Stomach (tissue), 8 donors: ENCODE measurements at regions not wholly inside any gene's neighbourhood (a gene's known extent, or its start where the extent isn't known, plus 50 kb on each side); places are given as distances from the start of the nearest gene placed in this dataset.

Experiments used
- DNase-seq, 2 donors: peaks; one replicate each; pipeline versions ENCODE4 v3.0.0 to v3.0.0-alpha.2; 2013 to 2019
- H3K27ac ChIP-seq, 5 donors: fragments of 200-600 bp in 4 of 5; sonication (generic) in 4 of 5; one replicate each; pipeline ENCODE4 v1.5.1; 2013 to 2019; ENCODE audit warnings: mild to moderate bottlenecking in 1 of 5, moderate library complexity in 1 of 5
- H3K27me3 ChIP-seq, 3 donors: fragments of 200-600 bp; sonication (generic); one replicate each; pipeline ENCODE4 v1.5.1; 2017 to 2019; ENCODE audit warnings: mixed run types in 1 of 3
- H3K36me3 ChIP-seq, 4 donors: fragments of 200-600 bp; sonication (generic); 1 replicate in 3 of 4; 2 replicates in 1 of 4; pipeline ENCODE4 v1.5.1; 2016 to 2019
- H3K4me1 ChIP-seq, 4 donors: fragments of 200-600 bp; sonication (generic); one replicate each; pipeline ENCODE4 v1.5.1; 2016 to 2019
- H3K4me3 ChIP-seq, 4 donors: fragments of 200-600 bp; sonication (generic) in 3 of 4; one replicate each; pipeline ENCODE4 v1.5.1; 2016 to 2019; ENCODE audit warnings: mild to moderate bottlenecking in 1 of 4
- H3K9me3 ChIP-seq, 4 donors: fragments of 200-600 bp; sonication (generic); one replicate each; pipeline ENCODE4 v1.5.1; 2016 to 2019
- CTCF ChIP-seq, 7 experiments: fragments of 450-650 bp in 4 of 7; fragments of 200-600 bp in 3 of 7; sonication (generic) in 3 of 7; IDR thresholded peaks; one replicate each; pipeline ENCODE4 v1.5.1; 2016 to 2019; ENCODE audit warnings: antibody characterized with exemption in 7 of 7, control low read depth in 2 of 7, mild to moderate bottlenecking in 1 of 7
- EP300 ChIP-seq: sonication (generic); formaldehyde crosslinking; IDR thresholded peaks from one replicate; pipeline ENCODE4 v1.6.1; 2017; ENCODE audit warnings: antibody characterized with exemption
- POLR2A ChIP-seq, 4 donors: fragments of 450-650 bp; IDR thresholded peaks; one replicate each; pipeline ENCODE4 v1.6.1; 2016; ENCODE audit warnings: antibody characterized with exemption in 4 of 4, control low read depth in 2 of 4, mild to moderate bottlenecking in 1 of 4, moderate library complexity in 1 of 4
- POLR2AphosphoS5 ChIP-seq, 3 donors: sonication (generic); formaldehyde crosslinking; IDR thresholded peaks; one replicate each; pipeline ENCODE4 v1.6.1; 2016; ENCODE audit warnings: antibody characterized with exemption in 3 of 3
- WGBS, 5 donors: extraction: QIAGEN DNeasy Blood & Tissue Kit in 3 of 5; methylation state at CpG; one replicate each; pipeline versions ENCODE4 v1.1.5 to v1.1.7; 2013 to 2018; 5-methylcytosine and 5-hydroxymethylcytosine counted together
- intact Hi-C: fragments of 100-400 bp; cut with DNase I; formaldehyde crosslinking; loops from one replicate; pipeline ENCODE4 v1.15.1; 2023; ENCODE audit warnings: low total_unique reads
- donor health status: healthy with polysubstance abuse.
- donor health status: Bipolar disorder and iron deficiency.
- donor health status: healthy.

DNA sequence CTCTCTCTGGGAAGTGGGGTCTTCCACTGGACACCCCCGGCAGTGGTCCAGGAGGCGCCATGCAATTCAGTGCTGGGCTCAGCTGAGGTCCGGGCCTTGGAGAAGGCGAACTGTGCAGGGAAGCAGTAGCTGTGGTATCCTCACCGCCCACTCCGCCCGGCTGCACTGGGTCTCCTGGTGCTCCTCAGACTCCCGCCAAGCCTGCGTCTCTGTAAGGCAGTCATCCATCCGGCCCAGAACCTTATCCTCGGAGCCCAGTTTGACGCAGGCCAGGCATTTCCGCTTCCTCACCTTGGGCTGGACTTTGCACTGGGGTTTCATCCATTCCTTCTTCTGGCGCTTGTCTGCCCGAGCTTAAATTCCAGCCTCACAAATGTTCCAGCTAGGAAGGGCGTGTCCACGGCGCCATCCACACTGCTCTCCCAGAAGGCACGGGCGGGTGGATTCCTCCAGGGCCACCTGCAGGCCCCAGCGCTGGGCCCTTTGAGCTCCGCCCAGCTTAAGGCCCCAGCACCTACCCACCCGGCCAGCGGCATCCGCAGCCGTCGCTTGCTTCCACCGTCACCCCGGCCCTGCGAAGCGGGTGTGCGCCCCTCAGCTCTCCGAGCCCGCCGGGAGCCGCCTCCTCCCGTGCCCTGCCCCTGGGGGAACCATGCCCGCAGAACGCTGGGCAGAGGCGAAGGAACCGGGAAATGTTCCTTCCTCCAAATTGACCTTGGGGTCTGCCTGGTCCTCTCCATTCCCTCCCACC lies 1884.8 kb downstream of the TP53TG3F start:
- DNase-seq: no peak
- 68 to 77% (median 73%) methylated on average over 37 to 41 of the region's 41 CpGs for WGBS, 5 donors
- intact Hi-C loops: no loop called here
- Histone ChIP-seq H3K4me1 (no peaks in the 10 kb centered on the region), H3K27ac (no peak overlapping the region), H3K27me3 (no peaks in the 10 kb centered on the region), H3K36me3 (no peaks in the 10 kb centered on the region), H3K9me3 (peaks cover 6 to 55% (median 24%) of the 10 kb centered on the region in 4 donors), H3K4me3 (no peak overlapping the region)
- TF ChIP-seq POLR2A (IDR thresholded peaks at IDR 0.05) (no peak), POLR2AphosphoS5 (IDR thresholded peaks at IDR 0.05) (no peak), CTCF (IDR thresholded peaks at IDR 0.05) (no peak), EP300 (no peak)

DNA sequence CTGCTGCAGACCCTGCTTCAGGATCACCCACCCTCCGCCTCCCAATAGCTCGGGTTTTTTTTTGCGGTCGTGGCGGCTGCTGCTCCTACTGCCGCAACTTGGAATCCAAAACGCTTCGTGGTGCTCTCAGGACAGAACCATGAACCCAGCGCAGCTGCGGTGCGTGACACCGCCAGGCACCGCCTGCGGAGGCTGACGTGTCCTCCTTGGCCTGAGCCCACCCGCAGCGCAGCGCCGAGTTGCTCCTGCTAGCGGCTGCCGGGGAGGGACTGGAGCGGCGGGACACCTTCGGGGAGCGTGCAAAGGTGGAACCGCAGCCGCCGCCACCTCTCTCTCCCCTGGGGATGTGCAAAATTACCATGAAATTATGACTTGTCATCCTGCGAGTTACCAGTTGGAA lies 1893.0 kb downstream of the TP53TG3F start:
- Histone ChIP-seq H3K27ac (no peak overlapping the region), H3K4me3 (no peak overlapping the region), H3K4me1 (no peaks in the 10 kb centered on the region), H3K9me3 (peaks cover 0 to 32% (median 11%) of the 10 kb centered on the region in 4 donors), H3K27me3 (no peaks in the 10 kb centered on the region), H3K36me3 (no peaks in the 10 kb centered on the region)
- TF ChIP-seq POLR2AphosphoS5 (IDR thresholded peaks at IDR 0.05): no peak
- no peak for TF ChIP-seq CTCF (IDR thresholded peaks at IDR 0.05)
- TF ChIP-seq POLR2A (IDR thresholded peaks at IDR 0.05): no peak
- TF ChIP-seq EP300: no peak
- WGBS, 5 donors: 46 to 67% (median 54%) methylated on average over 7 to 29 of the region's 29 CpGs
- no peak for DNase-seq
- intact Hi-C loops: no loop called here

DNA sequence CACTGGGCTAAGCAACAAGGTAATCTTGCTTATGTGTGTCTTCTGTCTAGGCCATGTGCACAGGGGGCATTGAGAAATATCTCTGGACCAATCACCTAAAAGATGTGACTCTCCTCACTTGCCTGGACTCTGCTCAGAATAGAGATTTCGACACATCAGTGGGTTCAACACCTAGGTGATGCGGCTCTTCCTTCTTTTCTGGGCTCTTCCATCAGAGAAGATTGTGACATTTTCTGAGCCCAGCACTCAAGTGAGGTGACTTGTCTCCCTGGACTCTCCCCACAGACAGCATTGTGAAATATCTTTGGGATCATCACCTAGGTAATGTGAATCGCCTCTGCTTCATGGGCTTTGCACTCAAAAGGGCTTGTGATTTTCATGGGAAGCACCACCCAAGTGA lies 1904.1 kb downstream of the TP53TG3F start:
- H3K4me1 ChIP-seq: no peaks in the 10 kb centered on the region
- no peak overlapping the region for H3K4me3 ChIP-seq
- no peaks in the 10 kb centered on the region for H3K36me3 ChIP-seq
- H3K27ac ChIP-seq: no peak overlapping the region
- WGBS, 5 donors: 48 to 61% (median 56%) methylated on average over 3 of the region's 3 CpGs
- H3K27me3 ChIP-seq: no peaks in the 10 kb centered on the region
- no peak for TF ChIP-seq CTCF (IDR thresholded peaks at IDR 0.05)
- peaks cover 0 to 34% (median 0%) of the 10 kb centered on the region in 4 donors for H3K9me3 ChIP-seq
- intact Hi-C loops: no loop called here
- no peak for DNase-seq

GRCh38 chr16:35364263-35364662 lies 1904.9 kb downstream of the TP53TG3F start:
- H3K4me1 ChIP-seq: no peaks in the 10 kb centered on the region
- TF ChIP-seq POLR2AphosphoS5 (IDR thresholded peaks at IDR 0.05) (no peak), CTCF (IDR thresholded peaks at IDR 0.05) (no peak), POLR2A (IDR thresholded peaks at IDR 0.05) (no peak), EP300 (no peak)

More at GRCh38 chr16:35364263-35364662, 1904.9 kb downstream of the TP53TG3F start:
- no peaks in the 10 kb centered on the region for H3K36me3 ChIP-seq
- H3K4me3 ChIP-seq: no peak overlapping the region
- DNase-seq: no peak
- no peak overlapping the region for H3K27ac ChIP-seq
- peaks cover 0 to 31% (median 0%) of the 10 kb centered on the region in 4 donors for H3K9me3 ChIP-seq
- no peaks in the 10 kb centered on the region for H3K27me3 ChIP-seq
- intact Hi-C loops: no loop called here
